ENCODE measurements at regions not wholly inside any gene's neighbourhood (a gene's known extent, or its start where the extent isn't known, plus 50 kb on each side); places are given as distances from the start of the nearest gene placed in this dataset.
A peak's percentile ranks its signal among the peaks of the same experiment; 100 is the strongest.

DNA sequence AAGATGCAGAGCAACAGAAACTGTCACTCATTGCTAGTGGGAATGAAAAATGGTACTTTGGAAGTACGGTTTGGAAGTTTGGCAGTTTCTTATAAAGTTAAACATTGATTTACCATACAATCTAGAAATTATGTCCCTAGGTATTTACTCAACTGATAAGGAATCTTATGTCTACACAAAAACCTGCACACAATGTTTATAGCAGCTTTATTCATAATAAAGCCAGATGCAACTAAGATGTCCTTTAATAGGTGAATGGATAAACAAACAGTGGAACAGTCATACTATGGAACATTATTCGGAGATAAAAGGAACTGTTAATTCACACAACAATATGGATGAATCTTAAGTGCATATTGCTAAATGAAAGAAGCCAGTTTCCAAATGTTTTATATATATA is 96.2 kb upstream of the SIRPA start:
- DNase-seq (ENCODE audit: extremely low read depth in 1 of 2, low read depth in 1 of 2), result no peak

DNA sequence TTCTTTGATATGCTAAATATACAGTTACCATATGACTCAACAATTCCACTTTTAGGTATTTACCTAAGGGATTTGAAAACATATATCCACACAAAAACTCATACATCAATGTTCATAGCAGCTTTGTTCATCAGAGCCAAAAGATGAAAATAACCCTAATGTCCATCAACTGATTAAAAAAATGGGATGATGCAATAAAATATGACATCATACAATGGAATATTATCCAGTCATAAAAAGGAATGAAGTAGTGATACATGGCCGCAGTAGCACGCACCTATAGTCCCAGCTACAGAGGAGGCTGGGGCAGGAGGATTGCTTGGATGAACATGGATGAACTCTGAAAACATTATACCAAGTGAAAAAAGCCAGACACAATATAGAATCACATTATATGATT is 101.4 kb upstream of the SIRPA start:
- DNase-seq (ENCODE audit: extremely low read depth in 1 of 2, low read depth in 1 of 2), result no peak

DNA sequence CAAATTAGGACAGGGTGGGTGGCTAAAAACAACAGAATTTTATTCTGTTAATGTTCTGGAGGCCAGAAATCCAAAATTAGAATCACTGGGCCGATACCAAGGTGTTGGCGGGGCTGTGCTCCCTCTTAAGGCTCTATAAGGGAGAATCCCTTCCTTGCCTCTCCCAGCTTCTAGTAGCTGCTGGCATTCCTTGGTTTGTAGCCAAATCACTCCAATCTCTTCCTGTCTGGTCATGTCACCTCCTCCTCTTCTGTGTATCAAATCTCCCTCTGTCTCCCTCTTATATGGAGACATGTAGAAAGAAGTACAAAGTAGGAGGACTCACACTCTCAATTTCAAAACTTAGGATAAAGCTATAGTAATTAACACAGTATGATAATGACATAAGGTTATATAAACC is 102.9 kb upstream of the SIRPA start:
- DNase-seq (ENCODE audit: extremely low read depth in 1 of 2, low read depth in 1 of 2), result no peak

DNA sequence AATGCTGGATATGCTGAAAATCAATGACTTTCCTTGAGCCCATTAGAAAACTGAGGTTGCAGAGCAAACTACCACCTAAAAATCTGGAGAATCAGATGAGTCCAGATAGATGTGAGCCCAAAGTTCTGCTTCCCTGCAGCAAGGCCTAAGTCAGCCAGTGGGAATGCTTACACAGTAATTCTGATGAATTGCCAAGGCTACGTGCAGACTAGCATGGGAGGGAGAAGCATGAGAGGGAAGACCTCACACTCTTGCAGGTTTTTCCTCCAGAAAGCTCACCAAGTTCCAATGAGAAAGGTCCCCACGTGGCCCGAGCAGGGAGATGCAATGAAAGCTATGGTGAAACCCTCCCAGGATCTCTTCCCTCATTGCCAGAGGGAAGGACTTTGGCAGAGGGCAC is 104.8 kb upstream of the SIRPA start:
- no peak for DNase-seq (ENCODE audit: extremely low read depth in 1 of 2, low read depth in 1 of 2)

DNA sequence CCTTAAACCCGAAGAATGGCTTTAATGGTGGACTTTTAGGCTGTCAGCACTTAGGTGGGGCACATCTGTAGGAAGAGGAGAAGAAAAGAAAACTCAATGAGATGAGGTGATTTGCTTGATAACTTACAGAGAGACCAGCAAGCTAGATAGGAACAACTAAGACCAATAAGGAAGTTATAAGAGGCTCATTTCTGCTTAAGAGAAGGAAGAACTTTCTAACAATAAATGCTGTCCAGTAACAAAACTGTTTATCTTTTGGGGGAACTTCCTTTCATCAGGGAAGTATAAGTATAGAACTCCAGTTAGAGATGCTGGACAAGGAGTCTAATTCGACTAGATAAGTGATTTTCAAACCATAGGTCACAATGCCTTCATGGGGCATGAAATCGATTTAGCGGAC is 107.2 kb upstream of the SIRPA start:
- no peak for DNase-seq (ENCODE audit: extremely low read depth in 1 of 2, low read depth in 1 of 2)

DNA sequence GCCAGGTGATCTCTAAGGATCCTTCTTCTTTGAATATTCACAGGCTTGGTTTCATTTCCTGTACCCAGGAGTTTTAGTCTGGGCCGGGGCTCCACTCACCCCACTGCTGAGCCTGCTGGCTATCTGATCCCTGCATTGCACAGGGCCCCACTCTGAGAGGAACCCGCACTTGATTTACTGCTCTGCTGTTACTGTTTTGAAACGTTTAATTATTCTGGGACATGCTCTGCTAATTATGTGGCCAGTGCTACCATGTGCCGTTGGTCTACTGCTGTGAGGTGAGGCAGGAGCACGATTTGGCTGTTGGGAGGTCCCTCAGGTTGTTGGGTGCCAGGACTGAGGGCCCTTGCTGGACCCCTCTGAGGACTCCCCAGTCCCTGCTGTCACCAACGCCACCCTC is 108.7 kb upstream of the SIRPA start:
- no peak for DNase-seq (ENCODE audit: extremely low read depth in 1 of 2, low read depth in 1 of 2)

DNA sequence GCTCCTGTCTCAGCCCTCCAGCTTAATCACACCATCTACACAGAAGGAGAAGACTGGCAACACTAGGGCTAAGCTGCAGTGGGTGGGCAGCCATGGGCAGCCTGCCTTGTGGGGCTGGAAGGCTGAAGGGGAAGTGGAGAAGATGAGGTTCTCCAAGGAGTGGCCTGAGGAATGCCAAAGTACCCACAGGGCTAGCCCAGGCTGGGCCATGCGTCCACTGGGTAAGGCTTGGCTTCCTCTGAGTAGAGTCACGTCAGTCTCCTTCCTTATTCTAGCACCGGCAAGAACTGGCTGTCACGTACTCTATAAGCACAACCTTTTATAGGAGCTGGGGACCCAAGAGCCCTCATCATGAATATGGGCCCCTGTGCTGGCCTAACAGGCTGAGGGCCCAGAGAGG is 110.6 kb upstream of the SIRPA start:
- no peak for DNase-seq (ENCODE audit: extremely low read depth in 1 of 2, low read depth in 1 of 2)

DNA sequence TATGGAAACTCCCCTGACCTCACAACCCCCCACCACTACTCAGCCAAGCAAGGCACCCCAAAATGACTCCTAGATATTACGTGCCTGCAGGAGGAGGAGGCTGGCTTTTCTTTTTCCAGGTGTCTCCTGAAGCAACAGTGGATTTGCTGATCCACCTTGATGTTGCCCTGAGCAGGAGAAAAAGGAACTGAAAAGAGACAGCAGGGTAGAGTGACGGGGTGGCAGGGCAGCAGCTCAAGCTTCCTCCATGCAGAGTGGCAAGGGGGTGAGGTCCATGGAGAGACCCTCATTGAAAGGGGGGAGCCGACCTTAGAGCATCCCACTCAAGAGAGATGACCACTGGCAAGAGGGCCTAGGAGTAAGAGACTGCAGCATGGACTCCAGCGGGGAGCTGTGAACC is 112.0 kb upstream of the SIRPA start:
- no peak for DNase-seq (ENCODE audit: extremely low read depth in 1 of 2, low read depth in 1 of 2)

DNA sequence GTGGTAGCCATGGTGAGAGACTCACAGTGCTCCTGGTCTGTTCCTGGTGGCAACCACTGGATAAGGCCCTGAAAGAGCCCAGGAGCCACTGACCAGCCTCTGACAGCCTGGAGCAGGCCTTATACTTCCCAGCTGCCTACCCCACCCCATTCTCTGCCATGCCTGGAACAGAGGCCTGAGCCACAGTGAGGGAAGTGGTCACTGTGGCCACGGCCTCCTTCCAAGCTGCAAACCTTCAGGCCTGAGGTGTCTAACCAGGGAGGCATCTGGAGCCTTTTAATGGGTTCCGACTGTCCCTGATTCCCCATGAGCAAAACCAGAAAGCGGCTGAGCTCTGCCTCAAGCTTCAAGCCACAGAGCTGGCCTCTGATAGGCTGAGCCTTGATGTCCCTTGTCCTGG is 113.0 kb upstream of the SIRPA start:
- DNase-seq (ENCODE audit: extremely low read depth in 1 of 2, low read depth in 1 of 2), result no peak

DNA sequence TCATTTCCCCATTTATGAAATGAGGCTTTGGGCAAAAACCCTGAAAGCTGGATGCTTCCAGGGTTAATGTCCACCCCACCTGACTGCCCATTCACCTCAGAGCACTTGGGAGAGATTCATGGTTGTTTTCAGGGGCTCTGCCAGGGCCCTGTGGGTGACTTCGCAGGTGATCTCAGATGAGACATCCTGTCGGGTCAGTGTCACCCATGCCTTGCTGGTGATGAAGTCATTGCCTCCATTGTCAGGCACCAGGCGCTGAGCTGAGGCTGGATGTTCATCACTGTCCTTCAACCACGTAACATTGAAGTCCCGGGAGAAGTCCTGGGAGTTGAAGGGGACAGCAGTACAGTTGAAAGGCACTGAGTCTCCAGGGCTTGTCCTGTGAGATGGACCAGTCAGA is 115.6 kb upstream of the SIRPA start:
- DNase-seq (ENCODE audit: extremely low read depth in 1 of 2, low read depth in 1 of 2), result no peak

DNA sequence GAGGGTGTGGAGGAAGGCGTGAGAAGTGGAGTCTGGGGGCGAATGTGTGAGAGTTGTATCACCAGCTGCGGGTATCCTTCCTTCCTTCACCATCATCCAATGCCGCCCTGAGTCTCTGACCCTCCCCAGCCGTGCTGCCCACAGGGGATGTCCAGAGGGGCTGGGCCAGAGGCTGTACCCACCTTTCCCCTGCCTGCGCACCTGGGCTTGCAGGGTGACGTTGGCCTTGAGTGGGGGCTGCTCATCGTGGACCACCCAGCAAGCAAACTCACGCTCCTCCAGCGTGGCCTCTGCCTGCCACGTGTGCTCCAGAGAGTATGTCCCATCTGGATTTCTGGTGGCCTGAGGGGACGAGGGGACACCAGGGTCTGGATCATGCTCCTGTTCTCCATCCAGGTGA is 116.9 kb upstream of the SIRPA start:
- no peak for DNase-seq (ENCODE audit: extremely low read depth in 1 of 2, low read depth in 1 of 2)

DNA sequence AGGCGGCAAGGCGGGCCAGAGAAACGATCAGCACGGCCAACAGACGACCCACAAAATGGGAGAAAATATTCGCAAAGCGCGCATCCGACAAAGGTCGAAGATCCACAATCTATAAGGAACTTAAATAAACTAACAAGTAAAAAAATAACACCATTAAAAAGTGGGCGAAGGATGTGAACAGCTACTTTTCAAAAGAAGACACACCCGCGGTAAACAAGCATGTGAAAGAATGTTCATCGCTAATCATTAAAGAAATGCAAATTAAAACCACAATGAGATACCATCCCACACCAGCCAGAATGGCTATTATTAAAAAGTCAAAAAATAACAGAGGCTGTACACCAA is 117.8 kb upstream of the SIRPA start:
- no peak for DNase-seq (ENCODE audit: extremely low read depth in 1 of 2, low read depth in 1 of 2)

DNA sequence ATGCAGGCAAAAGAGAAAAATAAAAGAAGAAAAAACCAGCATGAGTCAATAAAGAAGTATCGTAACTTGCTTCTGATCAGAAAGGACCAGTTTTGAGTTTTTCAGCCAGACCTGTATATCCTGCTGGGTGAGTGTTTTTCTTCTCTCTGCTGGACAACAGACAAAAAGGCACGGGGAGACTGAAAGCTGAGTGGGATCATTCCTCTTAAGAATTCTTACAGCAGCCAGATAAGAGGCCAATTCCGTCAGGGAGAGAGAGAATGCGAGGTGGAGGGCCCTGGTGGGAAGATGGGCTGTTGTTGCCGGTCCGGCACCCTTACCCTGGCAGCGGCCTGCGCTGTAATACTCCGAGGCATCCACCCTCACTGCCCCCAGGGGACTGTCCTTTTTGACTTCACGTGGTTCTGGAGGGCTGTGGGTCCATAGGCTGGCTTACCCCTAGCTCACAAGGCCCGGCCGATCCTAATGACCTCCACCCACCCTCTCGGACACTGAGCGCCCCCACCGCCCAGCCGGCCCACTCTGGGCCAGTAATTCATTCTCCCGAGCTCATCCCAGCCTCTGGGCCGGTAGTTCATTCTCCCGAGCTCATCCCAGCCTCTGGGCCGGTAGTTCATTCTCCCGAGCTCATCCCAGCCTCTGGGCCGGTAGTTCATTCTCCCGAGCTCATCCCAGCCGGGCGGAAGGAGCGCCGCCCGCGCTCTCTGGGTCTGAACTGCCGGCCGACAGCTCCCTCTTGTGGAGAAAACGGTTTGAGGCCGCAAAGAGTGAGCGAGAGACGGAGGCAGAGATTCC is 118.3 kb upstream of the SIRPA start:
- DNase-seq (ENCODE audit: extremely low read depth in 1 of 2, low read depth in 1 of 2), result peak; percentile 68 to 71

DNA sequence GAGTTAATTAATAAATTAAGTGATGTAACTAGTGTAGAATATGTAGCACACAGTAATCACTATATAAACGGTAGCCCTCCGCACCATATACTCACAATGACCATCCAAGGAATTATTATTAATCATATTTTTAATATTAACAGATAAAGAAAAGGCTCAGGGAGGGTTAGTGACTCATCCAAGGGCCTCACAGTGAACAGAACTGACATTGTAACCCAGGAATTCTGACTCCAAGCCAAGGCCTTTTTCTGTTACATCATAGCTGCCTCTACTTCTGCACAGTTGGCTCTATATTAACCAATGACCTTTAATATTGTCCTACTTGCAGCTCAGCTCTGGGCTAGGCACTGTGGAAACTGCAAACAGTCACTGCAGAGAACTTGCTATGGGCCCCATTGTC is 117.5 kb upstream of the SIRPG start:
- DNase-seq (ENCODE audit: extremely low read depth in 1 of 2, low read depth in 1 of 2), result no peak

DNA sequence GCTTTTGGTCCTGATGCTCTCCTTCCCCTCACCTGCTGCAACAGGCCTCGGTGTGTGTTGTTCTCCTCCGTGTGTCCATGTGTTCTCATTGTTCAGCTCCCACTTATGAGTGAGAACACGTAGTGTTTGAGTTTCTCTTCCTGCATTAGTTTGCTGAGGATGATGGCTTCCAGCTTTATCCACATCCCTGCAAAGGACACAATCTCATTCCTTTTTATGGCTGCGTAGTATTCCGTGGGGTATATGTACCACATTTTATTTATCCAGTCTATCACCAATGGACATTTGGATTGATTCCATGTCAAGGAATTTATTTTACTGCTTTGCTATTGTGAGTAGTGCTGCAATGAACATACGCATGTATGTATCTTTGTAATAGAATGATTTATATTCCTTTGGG is 116.9 kb upstream of the SIRPG start:
- no peak for DNase-seq (ENCODE audit: extremely low read depth in 1 of 2, low read depth in 1 of 2)

DNA sequence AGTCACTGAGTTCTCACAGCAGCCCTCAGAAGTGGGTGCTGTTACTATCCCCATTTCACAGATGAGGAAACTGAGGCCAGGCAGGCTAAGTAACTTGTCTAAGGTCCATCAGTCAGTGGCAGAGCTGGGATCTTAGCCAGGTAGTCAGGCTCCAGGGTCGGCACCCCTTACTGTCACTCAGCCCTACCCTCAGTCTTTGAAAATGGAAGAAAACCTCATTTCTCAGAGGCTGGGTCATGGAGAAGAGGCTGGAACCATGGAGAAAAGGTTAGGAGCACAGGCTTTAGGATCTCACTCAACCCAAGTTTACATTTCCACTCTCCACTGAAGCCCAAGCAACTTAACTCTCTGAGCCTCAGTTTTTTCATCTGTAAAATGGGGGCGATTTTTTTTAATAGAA is 116.2 kb upstream of the SIRPG start:
- DNase-seq (ENCODE audit: extremely low read depth in 1 of 2, low read depth in 1 of 2), result no peak

DNA sequence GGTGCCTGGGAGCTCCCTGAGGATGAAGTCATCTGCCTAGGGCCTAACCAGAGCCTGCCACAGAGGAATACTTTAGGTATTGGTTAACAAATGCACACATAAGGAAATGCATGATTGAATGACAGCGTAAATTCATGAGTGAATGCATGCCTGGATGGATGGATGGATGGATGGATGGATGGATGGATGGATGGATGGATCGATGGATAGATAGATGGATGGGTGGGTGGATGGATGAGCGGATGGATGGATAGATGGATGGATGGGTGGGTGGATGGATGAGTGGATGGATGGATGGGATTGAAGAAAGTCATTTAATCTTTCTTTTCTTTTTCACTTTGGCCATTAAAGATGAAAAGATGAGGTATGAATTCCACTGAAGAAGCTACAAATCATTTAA is 111.9 kb upstream of the SIRPG start:
- DNase-seq (ENCODE audit: extremely low read depth in 1 of 2, low read depth in 1 of 2), result no peak

DNA sequence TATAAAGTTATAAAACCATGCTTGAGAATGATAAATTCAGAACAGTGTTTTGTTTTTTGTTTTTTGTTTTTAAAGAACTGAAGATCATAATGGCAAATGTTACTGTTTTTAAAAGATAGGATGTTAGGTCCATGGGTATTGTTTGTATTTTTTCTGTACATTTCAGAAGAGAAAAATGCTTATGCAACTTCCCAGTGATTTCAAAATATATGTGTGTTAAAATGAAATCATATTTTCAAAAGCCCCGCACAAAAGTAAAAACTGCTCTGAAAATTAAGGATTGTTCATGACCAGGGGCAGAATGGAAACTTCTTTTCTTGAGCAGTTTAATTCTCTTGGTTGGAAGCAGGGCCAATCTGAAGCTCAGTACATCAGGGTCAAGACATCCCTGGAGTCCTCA is 109.2 kb upstream of the SIRPG start:
- DNase-seq (ENCODE audit: extremely low read depth in 1 of 2, low read depth in 1 of 2), result no peak

DNA sequence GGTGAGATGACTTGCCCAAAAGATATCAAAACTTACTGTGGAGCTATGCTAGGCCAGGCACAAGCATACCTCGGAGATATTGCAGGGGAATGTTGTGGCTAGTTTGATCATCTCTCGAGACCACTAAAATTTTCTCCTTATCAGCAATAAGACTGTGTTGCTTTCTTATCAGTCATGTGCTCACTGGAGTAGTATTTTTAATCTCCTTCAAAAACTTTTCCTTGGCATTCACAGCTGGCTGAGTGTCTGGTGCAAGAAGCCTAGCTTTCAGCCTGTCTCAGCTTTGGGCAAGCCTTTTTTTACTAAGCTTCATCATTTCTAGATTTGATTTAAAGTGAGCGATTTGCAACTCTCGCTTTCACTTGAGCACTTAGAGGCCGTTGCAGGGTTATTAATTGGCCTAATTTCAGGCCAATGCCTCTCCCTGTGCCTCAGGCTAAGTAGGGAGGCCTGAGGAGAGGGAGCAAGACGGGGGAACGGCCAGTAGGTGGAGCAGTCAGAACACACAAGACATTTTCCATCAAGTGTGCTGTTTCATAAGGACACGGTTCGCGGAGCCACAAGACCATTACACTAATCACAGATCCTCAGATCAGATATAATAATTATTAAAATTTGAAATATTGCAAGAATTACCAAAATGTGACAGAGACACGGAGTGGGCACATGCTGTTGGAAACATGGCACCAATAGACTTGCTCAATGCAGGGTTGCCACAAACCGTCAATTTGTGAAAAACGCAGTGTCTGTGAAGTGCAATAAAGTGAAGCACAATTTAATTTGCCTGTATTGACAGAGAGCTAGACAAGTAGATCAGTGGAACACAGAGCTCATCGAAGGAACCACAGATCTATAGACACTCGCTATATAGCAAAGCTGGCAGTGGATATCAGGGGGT is 106.8 kb upstream of the SIRPG start:
- DNase-seq (ENCODE audit: extremely low read depth in 1 of 2, low read depth in 1 of 2), result peak; percentile 11 to 27

DNA sequence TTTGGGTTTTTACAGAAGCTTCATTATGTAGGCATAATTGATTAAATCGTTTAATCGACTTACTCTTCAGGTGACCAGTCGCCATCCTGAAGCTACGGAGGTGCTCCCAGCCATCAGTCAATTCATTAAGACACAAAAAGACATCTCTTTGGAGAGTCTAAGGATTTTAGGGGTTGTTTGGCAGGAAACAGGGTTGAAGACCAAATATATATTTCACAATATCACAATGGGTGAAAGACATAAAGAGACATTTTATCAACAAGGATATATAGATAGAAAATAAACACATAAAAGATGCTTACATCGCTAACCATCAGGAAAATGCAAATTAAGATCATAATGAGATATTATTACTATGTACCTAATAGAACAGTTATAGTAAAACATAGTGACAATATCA is 104.0 kb upstream of the SIRPG start:
- no peak for DNase-seq (ENCODE audit: extremely low read depth in 1 of 2, low read depth in 1 of 2)

DNA sequence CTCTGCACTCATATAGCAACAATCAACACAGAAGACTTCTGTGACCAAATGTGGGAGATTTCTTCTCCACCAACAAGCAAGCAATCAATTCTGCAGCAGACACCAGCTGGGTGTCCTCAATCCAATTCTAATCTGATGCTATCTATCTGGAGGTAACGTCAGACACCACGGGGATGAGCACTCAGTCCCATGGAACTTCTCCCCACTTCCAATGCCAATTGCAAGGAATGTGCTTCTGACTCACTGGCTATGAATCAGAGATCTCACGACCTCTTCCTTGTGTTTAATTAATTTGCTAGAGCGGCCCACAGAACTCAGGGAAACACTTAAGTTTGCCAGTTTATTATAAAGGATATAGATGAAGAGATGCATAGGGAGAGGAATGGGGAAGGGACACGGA is 103.5 kb upstream of the SIRPG start:
- DNase-seq (ENCODE audit: extremely low read depth in 1 of 2, low read depth in 1 of 2), result no peak

DNA sequence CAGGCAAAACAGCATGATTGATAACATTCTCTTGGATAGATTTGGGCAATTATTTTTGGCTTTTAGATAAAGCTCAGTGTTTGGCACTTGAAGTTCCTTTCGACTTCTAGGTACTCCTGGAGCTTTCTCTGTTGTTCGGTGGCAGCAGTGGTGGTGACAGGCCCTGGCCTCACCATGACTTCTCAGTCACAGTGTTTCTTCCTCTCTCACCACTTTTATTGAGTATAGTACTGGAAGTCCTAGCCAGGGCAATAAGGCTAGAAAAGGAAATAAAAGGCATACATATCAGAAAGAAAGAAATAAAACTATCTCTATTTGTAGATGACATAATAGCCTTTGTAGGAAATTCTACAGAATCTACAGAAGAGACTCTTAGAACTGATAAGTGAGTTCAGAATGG is 101.2 kb upstream of the SIRPG start:
- DNase-seq (ENCODE audit: extremely low read depth in 1 of 2, low read depth in 1 of 2), result no peak
